ENCODE measurements at regions not wholly inside any gene's neighbourhood (a gene's known extent, or its start where the extent isn't known, plus 50 kb on each side); places are given as distances from the start of the nearest gene placed in this dataset.

- TF ChIP-seq, protein P1, sequence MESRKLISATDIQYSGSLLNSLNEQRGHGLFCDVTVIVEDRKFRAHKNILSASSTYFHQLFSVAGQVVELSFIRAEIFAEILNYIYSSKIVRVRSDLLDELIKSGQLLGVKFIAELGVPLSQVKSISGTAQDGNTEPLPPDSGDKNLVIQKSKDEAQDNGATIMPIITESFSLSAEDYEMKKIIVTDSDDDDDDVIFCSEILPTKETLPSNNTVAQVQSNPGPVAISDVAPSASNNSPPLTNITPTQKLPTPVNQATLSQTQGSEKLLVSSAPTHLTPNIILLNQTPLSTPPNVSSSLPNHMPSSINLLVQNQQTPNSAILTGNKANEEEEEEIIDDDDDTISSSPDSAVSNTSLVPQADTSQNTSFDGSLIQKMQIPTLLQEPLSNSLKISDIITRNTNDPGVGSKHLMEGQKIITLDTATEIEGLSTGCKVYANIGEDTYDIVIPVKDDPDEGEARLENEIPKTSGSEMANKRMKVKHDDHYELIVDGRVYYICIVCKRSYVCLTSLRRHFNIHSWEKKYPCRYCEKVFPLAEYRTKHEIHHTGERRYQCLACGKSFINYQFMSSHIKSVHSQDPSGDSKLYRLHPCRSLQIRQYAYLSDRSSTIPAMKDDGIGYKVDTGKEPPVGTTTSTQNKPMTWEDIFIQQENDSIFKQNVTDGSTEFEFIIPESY (IDR thresholded peaks at IDR 0.05): no peak
- TF ChIP-seq MEF2A (IDR thresholded peaks at IDR 0.05; ENCODE audit: insufficient read depth, low read depth, low read length) (no peak), NFYB (IDR thresholded peaks at IDR 0.05; ENCODE audit: insufficient read depth, low read depth, low read length) (no peak), EZH2 (IDR thresholded peaks at IDR 0.05; ENCODE audit: borderline replicate concordance, control insufficient read depth, low read depth, low read length) (no peak)
Measured at GRCh38 chr2:123851281-123851680, 173.8 kb upstream of the CNTNAP5 start (continued).

DNA sequence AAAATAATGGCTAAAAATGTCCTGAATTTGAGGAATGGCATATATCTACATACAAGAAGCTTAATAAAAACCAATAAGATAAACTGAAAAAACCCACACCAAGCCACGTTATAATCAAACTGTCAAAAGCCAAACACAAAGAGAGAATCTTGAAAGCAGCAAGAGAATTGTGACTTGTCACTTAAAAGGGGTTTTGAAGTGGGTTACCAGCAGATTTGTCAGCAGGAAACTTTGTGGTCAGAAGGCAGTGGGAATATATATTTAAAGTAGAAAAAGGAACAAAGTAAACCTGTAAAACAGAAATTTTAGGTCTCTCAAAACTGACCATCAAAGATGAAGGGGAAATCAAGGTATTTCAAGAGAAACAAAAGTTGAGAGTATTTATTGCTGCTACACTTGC is 171.9 kb upstream of the CNTNAP5 start:
- no TSS peak for BruUV-seq (replicated peaks)
- no peaks in the 10 kb centered on the region for H3K4me1 ChIP-seq (ENCODE audit: control insufficient read depth, insufficient read depth, low read length)
- H3K27ac ChIP-seq (ENCODE audit: control insufficient read depth, insufficient read depth): no peak overlapping the region
- intact Hi-C loops (cut with micrococcal nuclease; ENCODE audit: unreplicated experiment): no loop called here
- WGBS (ENCODE audit: insufficient coverage, insufficient replicate concordance, low lambda C conversion rate, missing lambda C conversion rate): 0% methylated on average over 1 of the region's 1 CpG
- POLR2A ChIA-PET: no interaction called here
- no peaks in the 10 kb centered on the region for H3K9me3 ChIP-seq (replicated peaks; ENCODE audit: control insufficient read depth, insufficient read depth, low read length)
- H3K27me3 ChIP-seq (replicated peaks in 1 of 2; ENCODE audit: control insufficient read depth in 2 of 2, insufficient read depth in 2 of 2, low read length in 1 of 2): no peaks in the 10 kb centered on the region
- H4K20me1 ChIP-seq (ENCODE audit: control insufficient read depth, insufficient read depth): no peaks in the 10 kb centered on the region
- H3K36me3 ChIP-seq (ENCODE audit: control insufficient read depth in 2 of 2, insufficient read depth in 2 of 2, low read length in 1 of 2): no peaks in the 10 kb centered on the region
- DNase-seq (ENCODE audit: low read depth, low spot score): no peak
- H2AFZ ChIP-seq (ENCODE audit: control insufficient read depth, low read depth, low read length): no peak overlapping the region
- no peaks in the 10 kb centered on the region for H3K79me2 ChIP-seq (ENCODE audit: control insufficient read depth, insufficient read depth, low read length)
- no peak for FAIRE-seq
- in situ Hi-C loops (cut with MboI): no loop called here
- CTCF ChIA-PET: no interaction called here
- no peak overlapping the region for H3K9ac ChIP-seq (ENCODE audit: control insufficient read depth, insufficient read depth, low read length)
- no peak overlapping the region for H3K4me2 ChIP-seq (ENCODE audit: control insufficient read depth, insufficient read depth)
- ATAC-seq: no peak
- no peak overlapping the region for H3K4me3 ChIP-seq
- RAD21 ChIA-PET (ENCODE audit: unreplicated experiment): no interaction called here
- SMC1A ChIA-PET (ENCODE audit: uncharacterized antibody, unreplicated experiment): no interaction called here
- TF ChIP-seq, protein P2, sequence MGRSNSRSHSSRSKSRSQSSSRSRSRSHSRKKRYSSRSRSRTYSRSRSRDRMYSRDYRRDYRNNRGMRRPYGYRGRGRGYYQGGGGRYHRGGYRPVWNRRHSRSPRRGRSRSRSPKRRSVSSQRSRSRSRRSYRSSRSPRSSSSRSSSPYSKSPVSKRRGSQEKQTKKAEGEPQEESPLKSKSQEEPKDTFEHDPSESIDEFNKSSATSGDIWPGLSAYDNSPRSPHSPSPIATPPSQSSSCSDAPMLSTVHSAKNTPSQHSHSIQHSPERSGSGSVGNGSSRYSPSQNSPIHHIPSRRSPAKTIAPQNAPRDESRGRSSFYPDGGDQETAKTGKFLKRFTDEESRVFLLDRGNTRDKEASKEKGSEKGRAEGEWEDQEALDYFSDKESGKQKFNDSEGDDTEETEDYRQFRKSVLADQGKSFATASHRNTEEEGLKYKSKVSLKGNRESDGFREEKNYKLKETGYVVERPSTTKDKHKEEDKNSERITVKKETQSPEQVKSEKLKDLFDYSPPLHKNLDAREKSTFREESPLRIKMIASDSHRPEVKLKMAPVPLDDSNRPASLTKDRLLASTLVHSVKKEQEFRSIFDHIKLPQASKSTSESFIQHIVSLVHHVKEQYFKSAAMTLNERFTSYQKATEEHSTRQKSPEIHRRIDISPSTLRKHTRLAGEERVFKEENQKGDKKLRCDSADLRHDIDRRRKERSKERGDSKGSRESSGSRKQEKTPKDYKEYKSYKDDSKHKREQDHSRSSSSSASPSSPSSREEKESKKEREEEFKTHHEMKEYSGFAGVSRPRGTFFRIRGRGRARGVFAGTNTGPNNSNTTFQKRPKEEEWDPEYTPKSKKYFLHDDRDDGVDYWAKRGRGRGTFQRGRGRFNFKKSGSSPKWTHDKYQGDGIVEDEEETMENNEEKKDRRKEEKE (IDR thresholded peaks at IDR 0.05): no peak
- TF ChIP-seq STAT3 (IDR thresholded peaks at IDR 0.05; ENCODE audit: low read depth, low read length) (no peak), ZNF207 (IDR thresholded peaks at IDR 0.05; ENCODE audit: borderline replicate concordance) (no peak), TAF1 (IDR thresholded peaks at IDR 0.05; ENCODE audit: borderline replicate concordance, low read depth, low read length) (no peak), POU2F2 (IDR thresholded peaks at IDR 0.05; ENCODE audit: borderline replicate concordance, low read depth, low read length) (no peak), USF2 (IDR thresholded peaks at IDR 0.05; ENCODE audit: borderline replicate concordance, low read depth, low read length) (no peak), RELB (IDR thresholded peaks at IDR 0.05; ENCODE audit: low read depth) (no peak), FOS (IDR thresholded peaks at IDR 0.05; ENCODE audit: borderline replicate concordance, extremely low read depth, insufficient read length) (no peak), TCF7 (IDR thresholded peaks at IDR 0.05; ENCODE audit: borderline replicate concordance) (no peak), PAX8 (IDR thresholded peaks at IDR 0.05) (no peak)
- TF ChIP-seq, protein P3, sequence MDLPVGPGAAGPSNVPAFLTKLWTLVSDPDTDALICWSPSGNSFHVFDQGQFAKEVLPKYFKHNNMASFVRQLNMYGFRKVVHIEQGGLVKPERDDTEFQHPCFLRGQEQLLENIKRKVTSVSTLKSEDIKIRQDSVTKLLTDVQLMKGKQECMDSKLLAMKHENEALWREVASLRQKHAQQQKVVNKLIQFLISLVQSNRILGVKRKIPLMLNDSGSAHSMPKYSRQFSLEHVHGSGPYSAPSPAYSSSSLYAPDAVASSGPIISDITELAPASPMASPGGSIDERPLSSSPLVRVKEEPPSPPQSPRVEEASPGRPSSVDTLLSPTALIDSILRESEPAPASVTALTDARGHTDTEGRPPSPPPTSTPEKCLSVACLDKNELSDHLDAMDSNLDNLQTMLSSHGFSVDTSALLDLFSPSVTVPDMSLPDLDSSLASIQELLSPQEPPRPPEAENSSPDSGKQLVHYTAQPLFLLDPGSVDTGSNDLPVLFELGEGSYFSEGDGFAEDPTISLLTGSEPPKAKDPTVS (IDR thresholded peaks at IDR 0.05; ENCODE audit: low read depth, low read length): no peak
